ENCODE measurements at regions not wholly inside any gene's neighbourhood (a gene's known extent, or its start where the extent isn't known, plus 50 kb on each side); places are given as distances from the start of the nearest gene placed in this dataset. TPM values are rescaled to one million over a fixed set of nuclear protein-coding genes. Genes with fewer than 3 reads are reported as not detected.

GRCh38 chr13:34886121-34886875 lies 55.8 kb upstream of the NBEA start:
- no peak overlapping the region for H3K9ac ChIP-seq (ENCODE audit: insufficient read depth, low read length, poor library complexity, severe bottlenecking)
- no peak overlapping the region for H3K4me3 ChIP-seq (replicated peaks in 1 of 3; ENCODE audit: low read depth in 2 of 3, low read length in 3 of 3)
- peaks cover 0 to 3% (median 0%) of the 10 kb centered on the region in 3 donors for H3K27me3 Mint-ChIP-seq (ENCODE audit: low read depth in 3 of 3)
- no peaks in the 10 kb centered on the region for H3K4me1 ChIP-seq (ENCODE audit: control insufficient read depth in 1 of 2, insufficient read depth in 2 of 2, low read length in 2 of 2)
- H3K4me2 ChIP-seq (replicated peaks; ENCODE audit: extremely low read depth, low read length, poor library complexity, severe bottlenecking): no peak overlapping the region
- H3K27ac ChIP-seq (ENCODE audit: low read depth in 1 of 2, low read length in 2 of 2): no peak overlapping the region
- no peaks in the 10 kb centered on the region for H3K27me3 ChIP-seq (ENCODE audit: control insufficient read depth in 2 of 2, insufficient read depth in 2 of 2, low read length in 2 of 2)
- H3K36me3 ChIP-seq (replicated peaks in 1 of 2; ENCODE audit: control insufficient read depth in 1 of 2, insufficient read depth in 2 of 2, low read length in 2 of 2): no peaks in the 10 kb centered on the region
- no peak overlapping the region for H2AFZ ChIP-seq (ENCODE audit: insufficient read depth, low read depth, low read length, poor library complexity, severe bottlenecking)
- H3K4me3 Mint-ChIP-seq: no peak overlapping the region
- TF ChIP-seq CTCF (IDR thresholded peaks at IDR 0.05): no peak
- H3K27ac Mint-ChIP-seq: no peak overlapping the region
- no peaks in the 10 kb centered on the region for H4K20me1 ChIP-seq (ENCODE audit: insufficient read depth, low read length)
- peaks cover 0 to 11% (median 6%) of the 10 kb centered on the region in 7 donors for H3K9me3 Mint-ChIP-seq
- intact Hi-C loops (cut with micrococcal nuclease): no loop called here
- H3K9me3 ChIP-seq (replicated peaks in 1 of 2; ENCODE audit: control insufficient read depth in 1 of 2, insufficient read depth in 1 of 2, low read length in 2 of 2): peaks cover 7 to 9% of the 10 kb centered on the region in 2 donors
- no peaks in the 10 kb centered on the region for H3K4me1 Mint-ChIP-seq
- no peaks in the 10 kb centered on the region for H3K36me3 Mint-ChIP-seq
- no peaks in the 10 kb centered on the region for H3K79me2 ChIP-seq (ENCODE audit: insufficient read depth, low read length)
- WGBS (ENCODE audit: insufficient coverage): 100% methylated on average over 1 of the region's 2 CpGs
- DNase-seq: no peak

GRCh38 chr13:34886987-34887386 lies 55.1 kb upstream of the NBEA start:
- no peak overlapping the region for H3K27ac ChIP-seq (ENCODE audit: low read depth in 1 of 2, low read length in 2 of 2)
- H4K20me1 ChIP-seq (ENCODE audit: insufficient read depth, low read length): no peaks in the 10 kb centered on the region
- H3K36me3 Mint-ChIP-seq: no peaks in the 10 kb centered on the region
- no peak overlapping the region for H3K9ac ChIP-seq (ENCODE audit: insufficient read depth, low read length, poor library complexity, severe bottlenecking)
- no peaks in the 10 kb centered on the region for H3K4me1 ChIP-seq (ENCODE audit: control insufficient read depth in 1 of 2, insufficient read depth in 2 of 2, low read length in 2 of 2)
- H2AFZ ChIP-seq (ENCODE audit: insufficient read depth, low read depth, low read length, poor library complexity, severe bottlenecking): no peak overlapping the region
- peaks cover 0 to 3% (median 0%) of the 10 kb centered on the region in 3 donors for H3K27me3 Mint-ChIP-seq (ENCODE audit: low read depth in 3 of 3)
- H3K9me3 Mint-ChIP-seq: peaks cover 0 to 15% (median 6%) of the 10 kb centered on the region in 7 donors
- H3K27ac Mint-ChIP-seq: no peak overlapping the region
- H3K4me1 Mint-ChIP-seq: no peaks in the 10 kb centered on the region
- peaks cover 9 to 11% of the 10 kb centered on the region in 2 donors for H3K9me3 ChIP-seq (replicated peaks in 1 of 2; ENCODE audit: control insufficient read depth in 1 of 2, insufficient read depth in 1 of 2, low read length in 2 of 2)
- H3K79me2 ChIP-seq (ENCODE audit: insufficient read depth, low read length): no peaks in the 10 kb centered on the region
- no peak for DNase-seq
- H3K4me3 Mint-ChIP-seq: no peak overlapping the region
- H3K36me3 ChIP-seq (replicated peaks in 1 of 2; ENCODE audit: control insufficient read depth in 1 of 2, insufficient read depth in 2 of 2, low read length in 2 of 2): no peaks in the 10 kb centered on the region
- intact Hi-C loops (cut with micrococcal nuclease): no loop called here
- no peak overlapping the region for H3K4me2 ChIP-seq (replicated peaks; ENCODE audit: extremely low read depth, low read length, poor library complexity, severe bottlenecking)
- no peak overlapping the region for H3K4me3 ChIP-seq (replicated peaks in 1 of 3; ENCODE audit: low read depth in 2 of 3, low read length in 3 of 3)
- no peaks in the 10 kb centered on the region for H3K27me3 ChIP-seq (ENCODE audit: control insufficient read depth in 2 of 2, insufficient read depth in 2 of 2, low read length in 2 of 2)
- WGBS (ENCODE audit: insufficient coverage): no CpG with 5 or more reads among the region's 1 CpG
- TF ChIP-seq CTCF (IDR thresholded peaks at IDR 0.05): no peak

Small RNAs in the stretch of these regions (small RNA-seq; reads per million reads assigned to genes)
- gene AL356321.1 (ENCODE audit: insufficient read length, low read depth) (not detected), gene RF00402 (ENCODE audit: insufficient read length, low read depth) (not detected)
